Fibroblast of pulmonary artery (primary cell): ENCODE measurements at regions not wholly inside any gene's neighbourhood (a gene's known extent, or its start where the extent isn't known, plus 50 kb on each side); places are given as distances from the start of the nearest gene placed in this dataset.

Experiments used
- DNase-seq: peaks from one replicate; pipeline ENCODE4 v3.0.0-alpha.2; 2010; ENCODE audit warnings: low read depth
- H3K4me3 ChIP-seq: replicated peaks from 2 replicates; pipeline ENCODE4 v1.5.1; 2011; ENCODE audit warnings: low read depth, mild to moderate bottlenecking, control low read depth, low read length, moderate library complexity
- CTCF ChIP-seq: IDR thresholded peaks from 2 replicates; pipeline ENCODE4 v1.5.1; 2011; ENCODE audit warnings: mild to moderate bottlenecking, control low read depth, low read length, inconsistent platforms; ENCODE audit errors: missing control alignments

GRCh38 chr12:16946704-16947103 is 340.7 kb upstream of the LMO3 start:
- no peak for TF ChIP-seq CTCF
- H3K4me3 ChIP-seq, result no peak overlapping the region
- no peak for DNase-seq

- DNase-seq, result peak; percentile 59
- no peak overlapping the region for H3K4me3 ChIP-seq
- peak; percentile 56 for TF ChIP-seq CTCF
Observed at GRCh38 chr12:16939871-16940306, 333.9 kb upstream of the LMO3 start.

- no peak for TF ChIP-seq CTCF
- DNase-seq, result no peak
- no peak overlapping the region for H3K4me3 ChIP-seq
Observed at GRCh38 chr12:16927259-16927658, 321.3 kb upstream of the LMO3 start.

- DNase-seq, result no peak
- no peak for TF ChIP-seq CTCF
- no peak overlapping the region for H3K4me3 ChIP-seq
Observed at GRCh38 chr12:16920451-16920850, 314.5 kb upstream of the LMO3 start.

GRCh38 chr12:16919551-16919950 is 313.6 kb upstream of the LMO3 start:
- H3K4me3 ChIP-seq, result no peak overlapping the region
- TF ChIP-seq CTCF, result no peak
- DNase-seq, result no peak

- DNase-seq, result no peak
- no peak overlapping the region for H3K4me3 ChIP-seq
- TF ChIP-seq CTCF, result no peak
Observed at GRCh38 chr12:16914853-16915252, 308.9 kb upstream of the LMO3 start.

- no peak overlapping the region for H3K4me3 ChIP-seq
- no peak for DNase-seq
- TF ChIP-seq CTCF, result no peak
Observed at GRCh38 chr12:16913832-16914490, 308.0 kb upstream of the LMO3 start.
